ENCODE measurements at regions not wholly inside any gene's neighbourhood (a gene's known extent, or its start where the extent isn't known, plus 50 kb on each side); places are given as distances from the start of the nearest gene placed in this dataset.

DNA sequence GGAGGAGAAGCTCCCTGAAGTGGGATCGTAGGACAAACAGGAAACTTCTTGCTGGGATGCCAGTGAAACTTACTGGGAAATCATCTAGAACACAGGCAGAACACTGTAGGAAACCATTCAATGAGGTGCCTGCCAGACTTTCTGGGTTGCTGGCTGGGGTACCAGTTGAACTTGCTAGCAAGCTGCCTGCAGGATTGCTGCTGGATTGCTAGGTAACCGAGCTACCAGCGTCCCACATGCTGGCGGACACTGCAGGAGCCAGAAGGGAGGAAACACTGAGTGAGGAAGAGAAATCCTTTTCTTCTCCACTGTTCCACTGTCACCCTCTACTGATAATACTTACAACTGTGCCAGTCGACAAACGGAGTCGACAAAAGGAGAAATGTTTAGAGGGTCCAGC, 91.3 kb upstream of the SLC35B3 start:
- TF ChIP-seq RAD21 (IDR thresholded peaks at IDR 0.05) (no peak), TAF1 (conservative IDR thresholded peaks at IDR 0.05) (no peak), RXRA (IDR thresholded peaks at IDR 0.05) (no peak), SP1 (IDR thresholded peaks at IDR 0.05) (no peak), JUND (IDR thresholded peaks at IDR 0.05) (no peak)
- TF ChIP-seq, protein P1, sequence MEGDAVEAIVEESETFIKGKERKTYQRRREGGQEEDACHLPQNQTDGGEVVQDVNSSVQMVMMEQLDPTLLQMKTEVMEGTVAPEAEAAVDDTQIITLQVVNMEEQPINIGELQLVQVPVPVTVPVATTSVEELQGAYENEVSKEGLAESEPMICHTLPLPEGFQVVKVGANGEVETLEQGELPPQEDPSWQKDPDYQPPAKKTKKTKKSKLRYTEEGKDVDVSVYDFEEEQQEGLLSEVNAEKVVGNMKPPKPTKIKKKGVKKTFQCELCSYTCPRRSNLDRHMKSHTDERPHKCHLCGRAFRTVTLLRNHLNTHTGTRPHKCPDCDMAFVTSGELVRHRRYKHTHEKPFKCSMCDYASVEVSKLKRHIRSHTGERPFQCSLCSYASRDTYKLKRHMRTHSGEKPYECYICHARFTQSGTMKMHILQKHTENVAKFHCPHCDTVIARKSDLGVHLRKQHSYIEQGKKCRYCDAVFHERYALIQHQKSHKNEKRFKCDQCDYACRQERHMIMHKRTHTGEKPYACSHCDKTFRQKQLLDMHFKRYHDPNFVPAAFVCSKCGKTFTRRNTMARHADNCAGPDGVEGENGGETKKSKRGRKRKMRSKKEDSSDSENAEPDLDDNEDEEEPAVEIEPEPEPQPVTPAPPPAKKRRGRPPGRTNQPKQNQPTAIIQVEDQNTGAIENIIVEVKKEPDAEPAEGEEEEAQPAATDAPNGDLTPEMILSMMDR (IDR thresholded peaks at IDR 0.05; ENCODE audit: low read depth, low read length, missing input control) = no peak
- TF ChIP-seq, protein P2, sequence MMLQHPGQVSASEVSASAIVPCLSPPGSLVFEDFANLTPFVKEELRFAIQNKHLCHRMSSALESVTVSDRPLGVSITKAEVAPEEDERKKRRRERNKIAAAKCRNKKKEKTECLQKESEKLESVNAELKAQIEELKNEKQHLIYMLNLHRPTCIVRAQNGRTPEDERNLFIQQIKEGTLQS (IDR thresholded peaks at IDR 0.05) = no peak
- TF ChIP-seq, protein P3, sequence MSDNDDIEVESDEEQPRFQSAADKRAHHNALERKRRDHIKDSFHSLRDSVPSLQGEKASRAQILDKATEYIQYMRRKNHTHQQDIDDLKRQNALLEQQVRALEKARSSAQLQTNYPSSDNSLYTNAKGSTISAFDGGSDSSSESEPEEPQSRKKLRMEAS (IDR thresholded peaks at IDR 0.05) = no peak
- TF ChIP-seq, protein P4, sequence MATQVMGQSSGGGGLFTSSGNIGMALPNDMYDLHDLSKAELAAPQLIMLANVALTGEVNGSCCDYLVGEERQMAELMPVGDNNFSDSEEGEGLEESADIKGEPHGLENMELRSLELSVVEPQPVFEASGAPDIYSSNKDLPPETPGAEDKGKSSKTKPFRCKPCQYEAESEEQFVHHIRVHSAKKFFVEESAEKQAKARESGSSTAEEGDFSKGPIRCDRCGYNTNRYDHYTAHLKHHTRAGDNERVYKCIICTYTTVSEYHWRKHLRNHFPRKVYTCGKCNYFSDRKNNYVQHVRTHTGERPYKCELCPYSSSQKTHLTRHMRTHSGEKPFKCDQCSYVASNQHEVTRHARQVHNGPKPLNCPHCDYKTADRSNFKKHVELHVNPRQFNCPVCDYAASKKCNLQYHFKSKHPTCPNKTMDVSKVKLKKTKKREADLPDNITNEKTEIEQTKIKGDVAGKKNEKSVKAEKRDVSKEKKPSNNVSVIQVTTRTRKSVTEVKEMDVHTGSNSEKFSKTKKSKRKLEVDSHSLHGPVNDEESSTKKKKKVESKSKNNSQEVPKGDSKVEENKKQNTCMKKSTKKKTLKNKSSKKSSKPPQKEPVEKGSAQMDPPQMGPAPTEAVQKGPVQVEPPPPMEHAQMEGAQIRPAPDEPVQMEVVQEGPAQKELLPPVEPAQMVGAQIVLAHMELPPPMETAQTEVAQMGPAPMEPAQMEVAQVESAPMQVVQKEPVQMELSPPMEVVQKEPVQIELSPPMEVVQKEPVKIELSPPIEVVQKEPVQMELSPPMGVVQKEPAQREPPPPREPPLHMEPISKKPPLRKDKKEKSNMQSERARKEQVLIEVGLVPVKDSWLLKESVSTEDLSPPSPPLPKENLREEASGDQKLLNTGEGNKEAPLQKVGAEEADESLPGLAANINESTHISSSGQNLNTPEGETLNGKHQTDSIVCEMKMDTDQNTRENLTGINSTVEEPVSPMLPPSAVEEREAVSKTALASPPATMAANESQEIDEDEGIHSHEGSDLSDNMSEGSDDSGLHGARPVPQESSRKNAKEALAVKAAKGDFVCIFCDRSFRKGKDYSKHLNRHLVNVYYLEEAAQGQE (IDR thresholded peaks at IDR 0.05) = no peak

All from liver (tissue), 3 donors.